ENCODE measurements at regions not wholly inside any gene's neighbourhood (a gene's known extent, or its start where the extent isn't known, plus 50 kb on each side); places are given as distances from the start of the nearest gene placed in this dataset.

DNA sequence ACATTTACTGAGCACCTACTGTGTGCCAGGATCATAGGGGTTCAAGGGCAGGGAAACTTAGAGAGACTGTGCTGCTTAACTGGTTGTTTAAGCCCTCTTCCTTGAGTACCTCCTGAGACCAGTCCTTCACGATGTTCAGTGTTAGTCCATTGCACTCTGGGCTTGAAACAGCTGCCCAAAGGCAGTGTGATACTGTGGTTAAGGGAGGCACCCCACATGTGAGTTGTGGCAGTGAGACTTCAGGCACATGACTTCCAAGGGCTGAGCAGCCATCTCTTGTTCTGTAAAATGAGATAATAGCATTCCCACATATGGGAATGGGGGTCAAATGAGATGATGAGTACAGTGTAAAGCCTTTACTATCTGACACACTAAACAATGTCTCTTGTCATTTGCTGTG is 75.1 kb downstream of the LINGO1 start:
- TF ChIP-seq CTCF (IDR thresholded peaks at IDR 0.05; ENCODE audit: insufficient read depth, low read depth, low read length), result no peak
- no peak overlapping the region for H3K4me3 ChIP-seq (ENCODE audit: low read depth, low read length)
- DNase-seq (ENCODE audit: low read depth), result no peak

GRCh38 chr15:77557144-77557543 is 75.6 kb downstream of the LINGO1 start:
- no peak overlapping the region for H3K4me3 ChIP-seq (ENCODE audit: low read depth, low read length)
- no peak for TF ChIP-seq CTCF (IDR thresholded peaks at IDR 0.05; ENCODE audit: insufficient read depth, low read depth, low read length)
- DNase-seq (ENCODE audit: low read depth), result no peak

GRCh38 chr15:77556622-77557021 is 76.1 kb downstream of the LINGO1 start:
- no peak overlapping the region for H3K4me3 ChIP-seq (ENCODE audit: low read depth, low read length)
- no peak for TF ChIP-seq CTCF (IDR thresholded peaks at IDR 0.05; ENCODE audit: insufficient read depth, low read depth, low read length)
- no peak for DNase-seq (ENCODE audit: low read depth)

DNA sequence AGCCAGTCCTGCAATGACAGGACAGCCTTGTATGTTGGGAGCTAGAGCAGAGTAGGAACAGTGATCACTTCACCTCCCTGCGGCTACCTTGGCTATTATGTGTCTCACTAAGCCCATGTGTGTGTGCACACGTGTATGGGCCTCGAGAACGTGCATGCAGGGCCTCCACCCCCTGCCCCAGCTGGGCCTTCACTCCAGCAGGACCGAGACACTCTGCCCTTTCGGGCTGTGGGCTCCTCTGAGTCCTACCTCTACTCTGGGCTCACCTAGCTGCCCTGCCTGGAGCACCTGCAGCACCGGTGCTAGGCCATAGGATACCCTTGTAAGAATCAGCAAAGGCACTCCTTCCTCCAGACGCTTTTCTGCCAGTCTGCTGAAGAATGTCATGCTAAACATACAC is 77.5 kb downstream of the LINGO1 start:
- DNase-seq (ENCODE audit: low read depth), result no peak
- TF ChIP-seq CTCF (IDR thresholded peaks at IDR 0.05; ENCODE audit: insufficient read depth, low read depth, low read length), result no peak

GRCh38 chr15:77554306-77555080 is 78.2 kb downstream of the LINGO1 start:
- no peak for TF ChIP-seq CTCF (IDR thresholded peaks at IDR 0.05; ENCODE audit: insufficient read depth, low read depth, low read length)
- H3K4me3 ChIP-seq (ENCODE audit: low read depth, low read length), result no peak overlapping the region
- no peak for DNase-seq (ENCODE audit: low read depth)

More for the DNA sequence above, 77.5 kb downstream of the LINGO1 start:
- H3K4me3 ChIP-seq (ENCODE audit: low read depth, low read length), result no peak overlapping the region

GRCh38 chr15:77553695-77554094 is 79.0 kb downstream of the LINGO1 start:
- DNase-seq (ENCODE audit: low read depth), result no peak
- no peak for TF ChIP-seq CTCF (IDR thresholded peaks at IDR 0.05; ENCODE audit: insufficient read depth, low read depth, low read length)
- H3K4me3 ChIP-seq (ENCODE audit: low read depth, low read length), result no peak overlapping the region

DNA sequence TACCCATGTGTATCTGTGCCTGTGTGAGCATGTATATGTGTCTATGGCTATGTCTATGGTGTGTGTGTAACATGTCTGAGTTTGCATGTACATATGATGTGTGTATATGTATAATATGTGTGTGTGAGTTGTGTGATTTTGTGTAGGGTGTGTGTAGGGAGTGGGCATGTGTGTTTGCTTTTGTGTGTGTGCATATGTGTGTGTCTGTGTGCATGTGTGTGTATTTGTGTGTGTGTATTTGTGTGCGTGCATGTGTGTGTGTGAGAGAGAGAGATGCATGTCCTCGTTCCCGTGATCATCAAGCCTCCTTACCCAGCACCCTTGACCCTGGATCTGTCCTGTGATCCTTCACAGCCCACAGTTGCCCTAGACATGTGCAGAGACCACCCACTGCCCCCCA is 79.5 kb downstream of the LINGO1 start:
- TF ChIP-seq CTCF (IDR thresholded peaks at IDR 0.05; ENCODE audit: insufficient read depth, low read depth, low read length), result no peak
- no peak for DNase-seq (ENCODE audit: low read depth)
- H3K4me3 ChIP-seq (ENCODE audit: low read depth, low read length), result no peak overlapping the region
